ENCODE measurements at regions not wholly inside any gene's neighbourhood (a gene's known extent, or its start where the extent isn't known, plus 50 kb on each side); places are given as distances from the start of the nearest gene placed in this dataset.
A peak's percentile ranks its signal among the peaks of the same experiment; 100 is the strongest.

DNA sequence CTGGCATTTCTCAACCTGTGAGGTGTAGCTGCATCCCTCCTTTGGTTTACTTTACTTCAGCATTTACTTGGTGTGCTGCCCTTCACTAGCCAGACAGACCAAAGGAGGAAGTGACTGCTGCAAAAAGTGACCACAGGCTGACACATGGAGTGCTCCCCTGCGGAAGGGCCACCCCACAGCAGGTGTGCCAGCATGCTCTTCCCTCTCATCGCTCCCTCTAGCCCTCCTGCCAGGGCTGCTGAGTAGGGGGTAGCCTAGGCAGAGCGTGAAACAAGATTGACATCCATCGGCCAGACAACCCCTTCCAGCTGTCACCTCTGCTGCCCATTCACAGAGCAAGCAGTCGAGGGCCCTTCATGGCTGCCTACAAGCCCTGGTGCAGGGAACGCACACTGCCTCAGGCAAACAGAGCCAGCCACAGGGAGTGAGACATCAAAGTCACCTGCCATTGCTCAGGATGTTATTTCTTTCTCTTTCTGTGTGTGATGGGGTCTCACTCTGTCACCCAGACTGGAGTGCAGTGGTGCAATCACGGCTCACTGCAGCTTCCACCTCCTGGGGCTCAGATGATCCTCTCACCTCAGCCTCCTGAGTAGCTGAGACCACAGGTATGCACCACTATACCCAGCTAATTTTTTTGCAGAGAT, 102.0 kb upstream of the RPS6KA2 start:
- H2AFZ ChIP-seq (ENCODE audit: low read length): no peak overlapping the region
- in situ Hi-C loops (cut with HindIII; ENCODE audit: extremely low pct_ligation_motif_present, low pct_unique_long_range_greater_than_20kb): no loop called here
- no peaks in the 10 kb centered on the region for H3K36me3 ChIP-seq (replicated peaks in 1 of 2; ENCODE audit: control insufficient read depth in 1 of 2, insufficient read depth in 2 of 2, low read length in 2 of 2)
- TF ChIP-seq ZNF230 (CRISPR knock-in tag; IDR thresholded peaks at IDR 0.05) (no peak), HMG20A (CRISPR knock-in tag; IDR thresholded peaks at IDR 0.05; ENCODE audit: borderline replicate concordance) (no peak), MZF1 (CRISPR knock-in tag; IDR thresholded peaks at IDR 0.05; ENCODE audit: borderline replicate concordance) (no peak), ZNF776 (CRISPR knock-in tag; IDR thresholded peaks at IDR 0.05) (no peak), NCOA1 (CRISPR knock-in tag; IDR thresholded peaks at IDR 0.05) (no peak), MEF2D (CRISPR knock-in tag; IDR thresholded peaks at IDR 0.05) (no peak)
- peak; percentile 43 for ATAC-seq
- H3K27ac ChIP-seq (ENCODE audit: extremely low read length, insufficient read depth, low read length): no peak overlapping the region
- no peaks in the 10 kb centered on the region for H3K4me1 ChIP-seq (ENCODE audit: insufficient read depth, low read length)
- peaks cover 4 to 76% of the 10 kb centered on the region in 2 experiments; a peak in 4 of 5 replicates for H3K27me3 ChIP-seq (ENCODE audit: control insufficient read depth in 1 of 2, insufficient read depth in 2 of 2, low read length in 2 of 2)
- no peak overlapping the region for H3K4me2 ChIP-seq (ENCODE audit: low read depth, low read length)
- no peak for DNase-seq (ENCODE audit: low spot score)
- no peaks in the 10 kb centered on the region for H4K20me1 ChIP-seq (ENCODE audit: insufficient read depth, low read length)
- WGBS (ENCODE audit: low lambda C conversion rate): 7% methylated on average over 3 of the region's 7 CpGs
- intact Hi-C loops (cut with micrococcal nuclease; ENCODE audit: unreplicated experiment): no loop called here
- no peaks in the 10 kb centered on the region for H3K9me3 ChIP-seq (ENCODE audit: low read length)
- H3K79me2 ChIP-seq (ENCODE audit: insufficient read depth, low read length): no peaks in the 10 kb centered on the region
- ChIA-PET POLR2A (no interaction called here), CTCF (ENCODE audit: low intra/inter-chr PET ratio, low total read pairs) (no interaction called here)
- FAIRE-seq: no peak
- no peak overlapping the region for H3K4me3 ChIP-seq (replicated peaks in 1 of 3; ENCODE audit: insufficient read depth in 1 of 3, low read depth in 2 of 3, low read length in 3 of 3)
- no peak overlapping the region for H3K9ac ChIP-seq (ENCODE audit: insufficient read depth, low read depth, low read length)
- no TSS peak for BruUV-seq (replicated peaks)

GRCh38 chr6:166726201-166726600, 99.2 kb upstream of the RPS6KA2 start:
- Histone ChIP-seq H3K79me2 (ENCODE audit: insufficient read depth, low read length) (no peaks in the 10 kb centered on the region), H3K27me3 (ENCODE audit: control insufficient read depth in 1 of 2, insufficient read depth in 2 of 2, low read length in 2 of 2) (peaks cover 6 to 71% of the 10 kb centered on the region in 2 experiments), H3K36me3 (replicated peaks in 1 of 2; ENCODE audit: control insufficient read depth in 1 of 2, insufficient read depth in 2 of 2, low read length in 2 of 2) (no peaks in the 10 kb centered on the region), H3K4me2 (ENCODE audit: low read depth, low read length) (no peak overlapping the region), H2AFZ (ENCODE audit: low read length) (no peak overlapping the region), H3K4me1 (ENCODE audit: insufficient read depth, low read length) (no peaks in the 10 kb centered on the region), H3K27ac (ENCODE audit: extremely low read length, insufficient read depth, low read length) (no peak overlapping the region), H3K9ac (ENCODE audit: insufficient read depth, low read depth, low read length) (no peak overlapping the region), H3K4me3 (replicated peaks in 1 of 3; ENCODE audit: insufficient read depth in 1 of 3, low read depth in 2 of 3, low read length in 3 of 3) (no peak overlapping the region), H4K20me1 (ENCODE audit: insufficient read depth, low read length) (no peaks in the 10 kb centered on the region), H3K9me3 (ENCODE audit: low read length) (no peaks in the 10 kb centered on the region)
- in situ Hi-C loops (cut with HindIII; ENCODE audit: extremely low pct_ligation_motif_present, low pct_unique_long_range_greater_than_20kb) (no loop called here), intact Hi-C loops (cut with micrococcal nuclease; ENCODE audit: unreplicated experiment) (no loop called here)
- FAIRE-seq (no peak), ATAC-seq (no peak; the same call in 2 of the 3 replicates), DNase-seq (ENCODE audit: low spot score) (no peak)
- ChIA-PET CTCF (ENCODE audit: low intra/inter-chr PET ratio, low total read pairs) (no interaction called here), POLR2A (no interaction called here)
- 13% methylated on average over 7 of the region's 7 CpGs for WGBS (ENCODE audit: low lambda C conversion rate)
- no TSS peak for BruUV-seq (replicated peaks)
- TF ChIP-seq ZSCAN30 (CRISPR knock-in tag; IDR thresholded peaks at IDR 0.05) (no peak), ELF4 (CRISPR knock-in tag; IDR thresholded peaks at IDR 0.05; ENCODE audit: borderline replicate concordance) (no peak), DZIP1 (CRISPR knock-in tag; IDR thresholded peaks at IDR 0.05) (no peak), ZNF138 (CRISPR knock-in tag; IDR thresholded peaks at IDR 0.05; ENCODE audit: low read depth) (no peak), ZNF44 (CRISPR knock-in tag; IDR thresholded peaks at IDR 0.05) (no peak), NFATC3 (CRISPR knock-in tag; IDR thresholded peaks at IDR 0.05) (no peak), GATAD1 (CRISPR knock-in tag; IDR thresholded peaks at IDR 0.05) (no peak), TARDBP (CRISPR knock-in tag; IDR thresholded peaks at IDR 0.05) (no peak), PREB (CRISPR knock-in tag; IDR thresholded peaks at IDR 0.05) (no peak), POGZ (CRISPR knock-in tag; IDR thresholded peaks at IDR 0.05) (no peak), ZNF441 (CRISPR knock-in tag; IDR thresholded peaks at IDR 0.05; ENCODE audit: borderline replicate concordance) (no peak), RFX1 (IDR thresholded peaks at IDR 0.05) (no peak)

Measured in HepG2 (cell line).